ENCODE measurements at regions not wholly inside any gene's neighbourhood (a gene's known extent, or its start where the extent isn't known, plus 50 kb on each side); places are given as distances from the start of the nearest gene placed in this dataset.

- Histone ChIP-seq H3K4me2 (no peak overlapping the region), H2AFZ (no peak overlapping the region), H3K4me1 (replicated peaks; ENCODE audit: insufficient read depth) (no peaks in the 10 kb centered on the region), H3K79me2 (ENCODE audit: low read depth) (no peaks in the 10 kb centered on the region), H3K36me3 (ENCODE audit: low read depth) (no peaks in the 10 kb centered on the region), H3F3A (ENCODE audit: insufficient read depth, low read depth) (no peaks in the 10 kb centered on the region), H3K4me3 (no peak overlapping the region), H3K27me3 (ENCODE audit: insufficient read depth, low read depth) (peaks cover 95% of the 10 kb centered on the region), H3K9me2 (ENCODE audit: insufficient read depth) (no peaks in the 10 kb centered on the region), H3K27ac (no peak overlapping the region), H4K20me1 (ENCODE audit: insufficient read depth) (no peaks in the 10 kb centered on the region), H3K9me3 (ENCODE audit: insufficient read depth, low read depth) (no peaks in the 10 kb centered on the region)
- BruUV-seq (replicated peaks) = no TSS peak
- no peak for DNase-seq
- TF ChIP-seq EZH2 (IDR thresholded peaks at IDR 0.05; ENCODE audit: low read depth) (no peak), CTCF (conservative IDR thresholded peaks at IDR 0.05) (no peak)
- POLR2A ChIA-PET (ENCODE audit: unreplicated experiment) = no interaction called here
- intact Hi-C loops (cut with micrococcal nuclease; ENCODE audit: unreplicated experiment) = no loop called here
- CTCF ChIA-PET = interaction anchor here (0.6 kb wide), 1 partner anchor 69 kb away, joined by 11 read pairs; no protein-coding TSS in a partner anchor
Measured at GRCh38 chr14:76706811-76707210, 54.5 kb upstream of the VASH1 start.

DNA sequence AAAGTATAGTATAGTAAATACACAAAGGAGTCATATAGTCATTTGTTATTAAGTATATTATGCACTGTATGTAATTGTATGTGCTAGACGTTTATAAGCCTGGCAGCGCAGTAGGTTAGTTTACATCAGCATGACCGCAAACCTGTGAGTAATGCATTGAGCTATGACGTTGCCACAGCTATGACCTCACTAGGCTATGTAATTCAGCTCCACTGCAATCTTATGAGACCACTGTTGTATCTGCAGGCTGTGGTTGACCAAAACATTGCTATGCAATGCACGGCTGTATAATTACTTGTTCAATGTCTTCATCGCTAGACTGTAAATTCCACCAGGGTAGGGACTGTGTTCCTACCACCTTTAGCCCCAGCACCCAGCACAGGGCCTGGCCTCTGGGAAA is 53.2 kb upstream of the VASH1 start:
- Histone ChIP-seq H3F3A (ENCODE audit: insufficient read depth, low read depth) (no peaks in the 10 kb centered on the region), H3K27ac (no peak overlapping the region), H4K20me1 (ENCODE audit: insufficient read depth) (no peaks in the 10 kb centered on the region), H3K9me2 (ENCODE audit: insufficient read depth) (no peaks in the 10 kb centered on the region), H3K4me2 (no peak overlapping the region), H3K36me3 (ENCODE audit: low read depth) (no peaks in the 10 kb centered on the region), H3K4me1 (replicated peaks; ENCODE audit: insufficient read depth) (no peaks in the 10 kb centered on the region), H3K27me3 (ENCODE audit: insufficient read depth, low read depth) (peaks cover 93% of the 10 kb centered on the region), H3K9me3 (ENCODE audit: insufficient read depth, low read depth) (no peaks in the 10 kb centered on the region), H3K79me2 (ENCODE audit: low read depth) (no peaks in the 10 kb centered on the region), H3K4me3 (no peak overlapping the region), H2AFZ (no peak overlapping the region)
- ChIA-PET POLR2A (ENCODE audit: unreplicated experiment) (no interaction called here), CTCF (interaction anchor here (1.7 kb wide), 1 partner anchor 77 kb away, joined by 5 read pairs; no protein-coding TSS in a partner anchor)
- no peak for TF ChIP-seq EZH2 (IDR thresholded peaks at IDR 0.05; ENCODE audit: low read depth)
- no peak for TF ChIP-seq CTCF (conservative IDR thresholded peaks at IDR 0.05)
- DNase-seq = no peak
- BruUV-seq (replicated peaks) = no TSS peak
- intact Hi-C loops (cut with micrococcal nuclease; ENCODE audit: unreplicated experiment) = no loop called here

DNA sequence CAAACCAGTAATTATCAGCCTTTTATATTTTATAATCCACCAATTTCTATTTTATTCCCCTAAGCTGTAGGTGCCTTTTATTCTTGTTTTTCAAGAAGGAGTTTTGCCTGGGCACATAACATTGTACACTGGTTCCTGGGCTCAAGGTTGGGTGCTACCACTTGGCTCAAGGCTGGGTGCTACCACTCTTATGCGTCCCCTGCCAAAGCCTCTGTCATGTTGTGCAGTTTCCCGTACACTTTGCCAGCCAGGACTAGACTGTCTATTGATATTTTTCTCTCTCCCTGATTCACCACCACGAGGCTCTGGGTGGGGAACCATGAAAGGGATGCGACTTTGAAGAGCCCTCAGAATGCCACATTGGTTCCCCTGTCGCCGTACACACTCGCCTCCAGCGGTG is 52.5 kb upstream of the VASH1 start:
- ChIA-PET CTCF (interaction anchor here (1.7 kb wide), 1 partner anchor 76 kb away, joined by 5 read pairs; no protein-coding TSS in a partner anchor), POLR2A (ENCODE audit: unreplicated experiment) (no interaction called here)
- BruUV-seq (replicated peaks) = no TSS peak
- Histone ChIP-seq H3K27me3 (ENCODE audit: insufficient read depth, low read depth) (peaks cover 93% of the 10 kb centered on the region), H3K79me2 (ENCODE audit: low read depth) (no peaks in the 10 kb centered on the region), H3K4me3 (no peak overlapping the region), H3K4me2 (no peak overlapping the region), H3K9me3 (ENCODE audit: insufficient read depth, low read depth) (no peaks in the 10 kb centered on the region), H4K20me1 (ENCODE audit: insufficient read depth) (no peaks in the 10 kb centered on the region), H3K4me1 (replicated peaks; ENCODE audit: insufficient read depth) (no peaks in the 10 kb centered on the region), H3K36me3 (ENCODE audit: low read depth) (no peaks in the 10 kb centered on the region), H3F3A (ENCODE audit: insufficient read depth, low read depth) (no peaks in the 10 kb centered on the region), H3K27ac (no peak overlapping the region), H2AFZ (no peak overlapping the region), H3K9me2 (ENCODE audit: insufficient read depth) (no peaks in the 10 kb centered on the region)
- intact Hi-C loops (cut with micrococcal nuclease; ENCODE audit: unreplicated experiment) = no loop called here
- TF ChIP-seq CTCF (conservative IDR thresholded peaks at IDR 0.05) (no peak), EZH2 (IDR thresholded peaks at IDR 0.05; ENCODE audit: low read depth) (no peak)
- no peak for DNase-seq

Data from PC-9 (cell line).